ENCODE measurements at regions not wholly inside any gene's neighbourhood (a gene's known extent, or its start where the extent isn't known, plus 50 kb on each side); places are given as distances from the start of the nearest gene placed in this dataset.

DNA sequence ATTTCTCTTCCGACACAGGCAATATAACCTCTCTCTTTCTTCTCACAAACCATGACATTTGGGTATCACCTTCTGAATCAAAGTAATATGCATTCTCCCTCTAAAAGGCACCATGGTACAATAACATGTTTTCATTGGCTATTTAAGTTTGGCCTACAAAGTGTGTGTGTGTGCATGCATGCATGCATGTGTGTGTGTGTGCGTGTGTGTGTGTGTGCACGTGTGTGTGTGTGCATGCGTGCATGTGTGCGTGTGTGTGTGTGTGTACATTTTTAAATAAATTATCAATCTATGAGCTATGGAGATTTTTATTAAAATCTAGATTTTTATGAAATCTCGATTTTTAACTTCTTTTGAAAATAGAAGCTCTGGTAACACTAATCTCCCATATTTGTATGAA, 745.3 kb upstream of the ZEB2 start:
- no peak overlapping the region for H3K4me3 ChIP-seq (replicated peaks; ENCODE audit: insufficient read depth, low read length)
- TF ChIP-seq, protein P1, sequence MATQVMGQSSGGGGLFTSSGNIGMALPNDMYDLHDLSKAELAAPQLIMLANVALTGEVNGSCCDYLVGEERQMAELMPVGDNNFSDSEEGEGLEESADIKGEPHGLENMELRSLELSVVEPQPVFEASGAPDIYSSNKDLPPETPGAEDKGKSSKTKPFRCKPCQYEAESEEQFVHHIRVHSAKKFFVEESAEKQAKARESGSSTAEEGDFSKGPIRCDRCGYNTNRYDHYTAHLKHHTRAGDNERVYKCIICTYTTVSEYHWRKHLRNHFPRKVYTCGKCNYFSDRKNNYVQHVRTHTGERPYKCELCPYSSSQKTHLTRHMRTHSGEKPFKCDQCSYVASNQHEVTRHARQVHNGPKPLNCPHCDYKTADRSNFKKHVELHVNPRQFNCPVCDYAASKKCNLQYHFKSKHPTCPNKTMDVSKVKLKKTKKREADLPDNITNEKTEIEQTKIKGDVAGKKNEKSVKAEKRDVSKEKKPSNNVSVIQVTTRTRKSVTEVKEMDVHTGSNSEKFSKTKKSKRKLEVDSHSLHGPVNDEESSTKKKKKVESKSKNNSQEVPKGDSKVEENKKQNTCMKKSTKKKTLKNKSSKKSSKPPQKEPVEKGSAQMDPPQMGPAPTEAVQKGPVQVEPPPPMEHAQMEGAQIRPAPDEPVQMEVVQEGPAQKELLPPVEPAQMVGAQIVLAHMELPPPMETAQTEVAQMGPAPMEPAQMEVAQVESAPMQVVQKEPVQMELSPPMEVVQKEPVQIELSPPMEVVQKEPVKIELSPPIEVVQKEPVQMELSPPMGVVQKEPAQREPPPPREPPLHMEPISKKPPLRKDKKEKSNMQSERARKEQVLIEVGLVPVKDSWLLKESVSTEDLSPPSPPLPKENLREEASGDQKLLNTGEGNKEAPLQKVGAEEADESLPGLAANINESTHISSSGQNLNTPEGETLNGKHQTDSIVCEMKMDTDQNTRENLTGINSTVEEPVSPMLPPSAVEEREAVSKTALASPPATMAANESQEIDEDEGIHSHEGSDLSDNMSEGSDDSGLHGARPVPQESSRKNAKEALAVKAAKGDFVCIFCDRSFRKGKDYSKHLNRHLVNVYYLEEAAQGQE (IDR thresholded peaks at IDR 0.05; ENCODE audit: insufficient replicate concordance, low read depth), result no peak
- TF ChIP-seq SPI1 (IDR thresholded peaks at IDR 0.05; ENCODE audit: borderline replicate concordance, low read depth) (no peak), GABPA (IDR thresholded peaks at IDR 0.05; ENCODE audit: low read depth) (no peak), POLR2AphosphoS5 (IDR thresholded peaks at IDR 0.05; ENCODE audit: low read depth) (no peak)
- TF ChIP-seq, protein P2, sequence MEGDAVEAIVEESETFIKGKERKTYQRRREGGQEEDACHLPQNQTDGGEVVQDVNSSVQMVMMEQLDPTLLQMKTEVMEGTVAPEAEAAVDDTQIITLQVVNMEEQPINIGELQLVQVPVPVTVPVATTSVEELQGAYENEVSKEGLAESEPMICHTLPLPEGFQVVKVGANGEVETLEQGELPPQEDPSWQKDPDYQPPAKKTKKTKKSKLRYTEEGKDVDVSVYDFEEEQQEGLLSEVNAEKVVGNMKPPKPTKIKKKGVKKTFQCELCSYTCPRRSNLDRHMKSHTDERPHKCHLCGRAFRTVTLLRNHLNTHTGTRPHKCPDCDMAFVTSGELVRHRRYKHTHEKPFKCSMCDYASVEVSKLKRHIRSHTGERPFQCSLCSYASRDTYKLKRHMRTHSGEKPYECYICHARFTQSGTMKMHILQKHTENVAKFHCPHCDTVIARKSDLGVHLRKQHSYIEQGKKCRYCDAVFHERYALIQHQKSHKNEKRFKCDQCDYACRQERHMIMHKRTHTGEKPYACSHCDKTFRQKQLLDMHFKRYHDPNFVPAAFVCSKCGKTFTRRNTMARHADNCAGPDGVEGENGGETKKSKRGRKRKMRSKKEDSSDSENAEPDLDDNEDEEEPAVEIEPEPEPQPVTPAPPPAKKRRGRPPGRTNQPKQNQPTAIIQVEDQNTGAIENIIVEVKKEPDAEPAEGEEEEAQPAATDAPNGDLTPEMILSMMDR (IDR thresholded peaks at IDR 0.05; ENCODE audit: insufficient read depth, low read length), result no peak
- H3K27me3 ChIP-seq (ENCODE audit: insufficient read depth, poor library complexity, severe bottlenecking), result peaks cover 40% of the 10 kb centered on the region
- no peak for DNase-seq (ENCODE audit: low read depth in 1 of 2, low spot score in 1 of 2)
- H3K27ac ChIP-seq (replicated peaks), result no peak overlapping the region

DNA sequence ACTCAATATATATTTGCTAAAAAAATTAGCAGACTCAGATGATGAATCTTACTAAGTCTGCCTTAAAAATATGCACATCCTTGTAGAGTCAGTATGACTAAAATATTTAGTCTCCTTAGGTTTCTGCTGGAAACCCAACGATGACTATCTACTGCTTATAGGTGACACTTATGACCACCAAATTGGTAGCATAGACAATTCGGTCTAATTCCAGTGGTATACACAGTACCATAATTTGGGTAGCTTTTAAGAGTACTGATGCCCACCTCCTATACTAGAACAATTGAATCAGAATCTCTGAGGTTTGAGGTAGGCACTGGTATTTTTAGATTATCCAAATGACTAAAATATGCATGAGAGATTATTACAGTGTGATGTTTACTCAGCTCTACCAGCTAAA, 740.8 kb upstream of the ZEB2 start:
- Histone ChIP-seq H3K27me3 (ENCODE audit: insufficient read depth, poor library complexity, severe bottlenecking) (peaks cover 61% of the 10 kb centered on the region), H3K4me3 (replicated peaks; ENCODE audit: insufficient read depth, low read length) (no peak overlapping the region), H3K27ac (replicated peaks) (no peak overlapping the region)
- no peak for DNase-seq (ENCODE audit: low read depth in 1 of 2, low spot score in 1 of 2)
- TF ChIP-seq SPI1 (IDR thresholded peaks at IDR 0.05; ENCODE audit: borderline replicate concordance, low read depth) (no peak), POLR2AphosphoS5 (IDR thresholded peaks at IDR 0.05; ENCODE audit: low read depth) (no peak), GABPA (IDR thresholded peaks at IDR 0.05; ENCODE audit: low read depth) (no peak)
- TF ChIP-seq, protein P2 (IDR thresholded peaks at IDR 0.05; ENCODE audit: insufficient read depth, low read length), result no peak
- TF ChIP-seq, protein P1 (IDR thresholded peaks at IDR 0.05; ENCODE audit: insufficient replicate concordance, low read depth), result no peak

DNA sequence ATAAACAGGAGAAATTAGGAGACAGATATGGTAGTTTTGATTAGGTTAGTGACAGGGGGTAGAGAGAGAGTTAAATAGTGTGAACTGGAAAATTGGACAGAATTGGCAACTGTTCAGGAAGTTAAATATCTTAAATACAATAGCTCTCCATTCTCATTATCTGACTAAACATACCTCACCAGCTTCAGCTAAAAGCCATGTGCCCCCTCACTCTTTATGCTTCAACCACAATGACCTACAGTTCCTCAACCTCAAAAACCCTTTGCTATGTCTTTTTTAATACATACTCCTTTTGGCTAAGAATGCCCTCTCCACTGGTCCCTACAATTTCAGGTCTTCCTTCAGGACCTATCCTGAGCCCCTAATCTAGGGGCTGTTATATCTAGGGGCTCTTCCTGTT, 740.2 kb upstream of the ZEB2 start:
- TF ChIP-seq, protein P2 (IDR thresholded peaks at IDR 0.05; ENCODE audit: insufficient read depth, low read length), result no peak
- TF ChIP-seq POLR2AphosphoS5 (IDR thresholded peaks at IDR 0.05; ENCODE audit: low read depth), result no peak
- TF ChIP-seq, protein P1 (IDR thresholded peaks at IDR 0.05; ENCODE audit: insufficient replicate concordance, low read depth), result no peak
- TF ChIP-seq GABPA (IDR thresholded peaks at IDR 0.05; ENCODE audit: low read depth), result no peak
- no peak for TF ChIP-seq SPI1 (IDR thresholded peaks at IDR 0.05; ENCODE audit: borderline replicate concordance, low read depth)
- peaks cover 67% of the 10 kb centered on the region for H3K27me3 ChIP-seq (ENCODE audit: insufficient read depth, poor library complexity, severe bottlenecking)
- no peak overlapping the region for H3K4me3 ChIP-seq (replicated peaks; ENCODE audit: insufficient read depth, low read length)
- no peak for DNase-seq (ENCODE audit: low read depth in 1 of 2, low spot score in 1 of 2)
- H3K27ac ChIP-seq (replicated peaks), result no peak overlapping the region

All from HL-60 (cell line).